ENCODE measurements at regions not wholly inside any gene's neighbourhood (a gene's known extent, or its start where the extent isn't known, plus 50 kb on each side); places are given as distances from the start of the nearest gene placed in this dataset.
A peak's percentile ranks its signal among the peaks of the same experiment; 100 is the strongest.

DNA sequence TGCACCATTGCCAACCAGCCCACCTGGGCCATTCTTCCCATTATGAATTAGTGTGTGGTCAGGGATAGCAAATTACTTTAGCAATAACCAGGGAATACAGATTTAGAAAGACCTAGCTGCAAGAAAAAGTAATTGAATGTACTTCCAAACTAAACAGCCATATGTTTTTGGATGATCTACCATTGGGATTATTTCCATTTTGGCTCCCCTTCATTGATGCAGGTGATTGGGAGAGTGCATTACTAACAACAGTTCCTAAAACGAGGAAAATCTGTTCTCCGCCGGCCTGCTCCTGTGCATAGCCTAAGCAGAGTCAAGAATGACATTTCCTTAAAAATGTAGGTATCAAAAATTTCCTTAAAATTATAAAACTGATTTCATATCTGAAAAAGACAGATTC, 58.5 kb downstream of the MAIP1 start:
- intact Hi-C loops (cut with DNase I): no loop called here
- ATAC-seq (ENCODE audit: poor library complexity) (no peak), DNase-seq (no peak)

DNA sequence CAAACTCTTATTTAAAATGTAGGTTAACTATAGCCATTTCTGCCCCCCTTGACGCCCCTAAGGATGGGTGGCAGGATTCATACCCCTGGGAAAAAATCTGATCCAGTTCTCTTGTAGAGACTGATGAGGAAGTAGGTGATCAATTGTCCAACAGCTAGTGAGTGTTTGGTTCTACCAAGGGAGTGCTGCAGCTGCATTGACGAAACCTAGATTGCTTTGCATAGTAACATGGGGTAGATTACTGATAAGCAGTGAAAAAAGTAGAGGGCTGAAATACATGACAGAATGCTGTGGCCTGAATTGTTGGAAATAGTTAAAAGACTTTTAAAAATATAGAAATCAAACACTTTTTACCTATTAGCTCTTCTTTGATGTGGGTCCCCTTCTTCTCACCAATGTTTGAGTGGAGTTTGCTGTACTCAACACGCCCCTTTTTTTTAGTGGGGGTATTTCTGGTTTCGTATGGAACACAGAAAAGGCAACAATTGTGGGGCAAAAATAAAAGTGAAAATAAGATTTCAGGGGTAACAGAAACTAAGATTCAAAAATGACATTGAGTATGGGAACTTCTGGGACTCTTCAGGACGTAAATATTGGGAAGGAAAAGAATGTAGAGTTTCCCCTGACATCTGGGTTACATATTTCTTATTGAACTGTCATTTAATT, 66.2 kb downstream of the MAIP1 start:
- ATAC-seq (ENCODE audit: poor library complexity): no peak
- intact Hi-C loops (cut with DNase I): no loop called here
- DNase-seq: no peak

DNA sequence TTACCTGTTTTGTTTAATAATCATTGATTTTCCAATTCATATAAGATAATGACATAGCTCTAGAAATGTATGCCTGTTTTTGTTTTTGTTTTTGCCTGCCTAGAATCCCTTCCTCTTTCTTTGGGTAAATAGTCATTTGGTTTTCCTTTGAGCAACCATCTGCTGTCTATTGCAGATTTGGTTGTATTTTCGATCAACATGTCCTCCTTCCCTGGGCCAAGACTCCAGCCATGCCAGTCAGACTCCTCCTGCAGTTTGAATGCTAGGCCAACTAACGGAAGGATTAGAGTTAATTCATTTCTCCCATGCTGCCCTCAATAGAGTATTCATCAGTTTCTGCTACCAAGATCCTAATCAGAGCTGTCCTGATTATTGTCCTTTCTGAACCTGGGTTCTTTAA, 67.1 kb downstream of the MAIP1 start:
- ATAC-seq (ENCODE audit: poor library complexity): no peak

DNA sequence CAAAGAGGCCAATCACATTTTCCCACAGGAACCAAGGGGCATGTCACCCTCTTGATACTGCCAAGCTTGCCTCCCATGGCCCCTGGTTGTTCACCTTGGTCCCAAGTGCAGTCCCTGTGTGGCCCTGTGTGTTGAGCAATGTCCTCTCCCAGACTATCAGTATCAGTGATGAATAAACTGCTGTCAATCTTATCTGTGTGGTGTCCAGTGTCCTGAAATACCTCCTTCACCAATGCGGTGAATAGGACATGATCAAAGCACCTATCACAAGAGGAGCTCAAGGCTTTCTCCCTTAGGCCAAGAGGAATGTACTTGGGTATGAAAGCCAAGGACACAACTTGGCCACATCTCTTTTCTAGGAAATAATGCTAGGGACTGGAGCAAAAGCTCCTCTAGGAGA, 68.2 kb downstream of the MAIP1 start:
- ATAC-seq (ENCODE audit: poor library complexity): peak; percentile 48
- DNase-seq: no peak
- intact Hi-C loops (cut with DNase I): no loop called here

More for the DNA sequence above, 67.1 kb downstream of the MAIP1 start:
- intact Hi-C loops (cut with DNase I): no loop called here
- no peak for DNase-seq

DNA sequence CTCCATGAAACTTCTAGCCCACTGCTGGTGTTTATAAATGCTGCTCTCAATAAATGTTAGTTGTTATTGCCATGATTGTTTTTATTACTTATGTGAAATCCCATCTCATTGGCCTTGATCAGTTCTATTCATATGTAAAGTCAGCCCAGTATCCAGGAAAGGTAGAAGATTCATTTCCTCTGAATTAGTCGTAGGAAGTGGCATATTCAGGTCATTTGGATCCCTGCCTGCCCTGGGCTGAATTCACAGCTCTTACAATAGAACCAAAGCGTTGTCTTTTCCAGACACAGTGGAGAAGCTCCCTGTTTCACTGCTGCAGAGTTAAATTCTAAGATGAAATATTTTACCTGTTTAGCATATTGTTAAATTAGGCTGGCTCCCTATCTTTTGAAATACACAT, 70.3 kb downstream of the MAIP1 start:
- ATAC-seq (ENCODE audit: poor library complexity): no peak
- intact Hi-C loops (cut with DNase I): no loop called here
- DNase-seq: no peak

DNA sequence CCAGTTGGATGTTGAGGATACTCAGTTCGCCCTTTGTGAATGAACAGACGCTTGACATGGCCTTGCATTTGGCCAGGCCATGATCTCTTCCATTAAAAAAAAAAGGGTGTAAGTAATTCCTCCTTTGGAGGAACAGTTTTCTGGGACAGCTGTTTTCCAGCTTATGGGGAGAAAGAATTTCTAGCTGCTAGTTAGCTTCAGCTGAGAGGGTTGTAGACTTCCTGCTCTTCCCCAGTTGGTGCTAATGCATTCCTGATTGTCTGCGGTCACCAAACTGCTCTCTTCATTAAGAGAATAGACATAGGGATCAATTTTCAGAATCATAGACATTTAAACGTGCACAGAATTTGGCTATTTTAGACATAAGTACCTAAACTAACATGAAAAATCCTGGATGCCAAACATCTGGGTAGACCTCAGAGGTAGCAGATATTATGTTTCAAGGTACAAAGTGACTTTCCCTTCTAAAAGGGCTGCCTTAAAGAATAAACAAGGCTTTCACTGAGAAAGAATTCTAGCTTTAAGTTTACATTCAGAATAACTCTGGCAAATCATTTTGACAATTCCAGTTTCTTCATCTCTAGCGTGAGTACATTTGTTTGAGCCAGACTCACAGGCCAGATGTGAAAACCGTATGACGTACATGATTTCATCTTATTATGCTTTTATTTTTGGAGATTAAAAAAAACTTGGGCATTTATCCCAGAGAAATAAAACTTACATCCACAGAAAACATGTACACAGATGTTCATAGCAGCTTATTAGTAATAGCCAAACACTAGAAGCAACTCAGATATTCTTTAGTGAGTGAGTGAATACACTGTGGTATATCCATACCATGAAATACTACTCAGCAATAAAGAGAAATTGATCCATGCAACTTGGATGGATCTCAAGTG, 71.2 kb downstream of the MAIP1 start:
- intact Hi-C loops (cut with DNase I): no loop called here
- DNase-seq: no peak
- peak; percentile 64 for ATAC-seq (ENCODE audit: poor library complexity)

DNA sequence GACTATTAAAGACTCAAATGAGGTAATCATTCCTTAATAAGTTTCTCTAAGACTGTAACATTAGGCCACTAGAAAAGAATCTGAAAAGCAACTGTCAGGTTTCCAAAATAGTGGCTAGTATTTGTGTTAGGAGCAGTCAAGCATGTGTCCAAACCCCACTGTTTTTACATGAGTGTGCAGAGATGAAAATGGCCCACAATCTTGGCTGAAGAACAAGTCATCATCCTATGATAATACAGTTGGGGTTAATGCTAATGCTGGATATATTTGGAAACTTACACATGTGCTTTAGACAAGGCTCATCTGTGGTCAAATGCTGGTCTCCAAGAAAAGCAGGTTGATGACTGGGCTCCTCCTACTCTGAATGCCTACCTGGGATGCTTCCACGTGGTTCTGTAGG, 73.6 kb downstream of the MAIP1 start:
- intact Hi-C loops (cut with DNase I): no loop called here
- ATAC-seq (ENCODE audit: poor library complexity): no peak

DNA sequence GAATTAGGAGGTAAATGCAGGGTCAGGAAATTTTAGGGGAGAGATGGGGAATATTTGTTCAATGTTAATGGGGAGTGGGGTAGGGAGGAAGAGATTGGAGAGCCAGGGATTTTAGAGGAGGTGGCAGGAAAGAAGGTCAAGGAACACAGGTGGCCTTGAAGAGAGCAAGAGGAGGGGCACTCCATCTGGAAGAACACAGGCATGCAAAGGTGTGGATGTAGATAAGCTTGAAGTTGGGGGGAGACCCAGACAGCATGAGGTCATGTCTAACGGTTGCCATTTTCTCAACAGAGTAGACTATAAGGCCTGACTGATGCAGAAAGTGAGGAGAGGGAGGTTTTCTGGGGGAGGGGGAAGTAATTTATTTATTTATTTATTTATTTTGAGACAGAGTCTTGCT, 77.5 kb downstream of the MAIP1 start:
- DNase-seq (no peak), ATAC-seq (ENCODE audit: poor library complexity) (no peak)
- intact Hi-C loops (cut with DNase I): no loop called here

More for the DNA sequence above, 73.6 kb downstream of the MAIP1 start:
- DNase-seq: no peak

DNA sequence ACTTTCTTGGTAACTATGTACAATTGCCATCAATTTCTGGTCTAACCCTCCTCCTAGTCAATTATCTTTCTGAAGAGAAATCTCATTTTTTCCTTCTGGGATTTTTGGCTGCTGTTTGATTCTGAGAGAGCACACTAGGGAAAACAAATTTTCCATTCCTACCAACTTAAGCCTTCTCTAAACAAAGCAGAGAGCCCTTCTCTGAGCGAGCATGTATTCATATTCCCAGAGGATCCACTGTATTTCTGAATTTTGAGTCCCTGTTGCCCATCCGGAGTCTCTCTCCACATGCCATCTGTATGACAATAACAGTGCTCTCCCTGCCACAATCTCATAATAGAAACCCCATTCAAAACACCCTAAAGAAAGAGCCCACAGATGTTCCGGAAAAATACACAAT, 78.5 kb downstream of the MAIP1 start:
- intact Hi-C loops (cut with DNase I): no loop called here
- ATAC-seq (ENCODE audit: poor library complexity): no peak
- DNase-seq: no peak

DNA sequence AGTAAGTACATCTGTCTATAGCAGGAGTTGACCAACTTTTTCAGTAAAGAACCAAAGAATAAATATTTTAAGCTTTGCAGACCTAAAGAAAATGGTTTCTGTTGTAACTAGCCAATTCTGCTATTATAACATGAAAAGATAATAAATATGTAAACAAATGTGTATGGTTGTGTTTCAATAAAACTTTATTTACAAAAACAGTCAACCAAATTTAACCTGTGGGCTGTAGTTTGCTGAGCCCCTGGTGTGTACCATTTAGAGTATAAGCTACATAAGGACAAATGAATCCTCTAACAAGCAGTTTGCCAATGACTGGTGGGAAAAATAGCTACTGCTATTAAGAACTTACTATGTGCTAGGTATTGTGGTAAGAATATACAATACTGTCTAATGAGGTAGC, 79.4 kb downstream of the MAIP1 start:
- ATAC-seq (ENCODE audit: poor library complexity): no peak
- intact Hi-C loops (cut with DNase I): no loop called here
- DNase-seq: no peak

DNA sequence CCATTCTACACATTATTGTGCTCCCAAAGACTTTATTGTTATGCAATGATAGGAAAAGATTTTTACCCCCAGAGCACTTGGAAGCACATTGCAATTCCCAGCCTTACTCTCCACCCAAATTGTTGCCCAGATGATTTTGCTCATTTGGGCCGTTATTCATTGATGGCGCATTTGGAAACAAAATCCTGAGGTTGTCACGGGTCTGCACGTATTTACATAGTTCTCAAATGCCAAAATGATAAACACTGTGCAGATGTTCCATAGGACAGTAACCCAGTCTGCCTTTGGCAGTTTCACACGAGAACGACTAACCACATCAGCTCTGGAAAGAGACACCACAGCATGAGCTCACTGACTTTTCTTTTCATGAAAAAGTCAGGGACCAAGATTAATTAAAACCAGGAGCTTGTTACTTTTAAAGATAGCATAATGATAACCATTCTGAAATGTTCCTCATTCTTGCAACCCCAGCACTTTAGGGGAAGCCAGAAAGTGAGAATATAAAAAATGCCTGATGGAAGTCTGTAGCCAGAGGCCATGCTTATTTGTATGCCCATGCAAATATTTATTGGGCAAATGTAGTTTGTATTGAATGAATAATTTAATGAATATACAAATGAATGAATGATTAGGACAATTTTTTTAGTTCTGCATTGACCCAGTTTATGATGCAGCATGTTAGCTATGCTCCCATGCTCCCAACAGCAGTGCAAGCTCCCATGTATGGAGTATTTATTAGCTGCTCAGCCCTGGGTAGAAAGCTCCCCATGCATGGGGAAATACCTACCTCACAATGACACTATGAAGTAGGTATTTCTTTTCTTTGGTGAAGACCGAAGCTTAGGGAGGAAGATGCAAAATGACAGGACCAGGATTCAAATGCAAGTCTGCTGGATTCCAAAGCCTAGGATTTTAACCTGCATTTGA, 84.6 kb downstream of the MAIP1 start:
- intact Hi-C loops (cut with DNase I): no loop called here
- ATAC-seq (ENCODE audit: poor library complexity) (no peak), DNase-seq (no peak)

DNA sequence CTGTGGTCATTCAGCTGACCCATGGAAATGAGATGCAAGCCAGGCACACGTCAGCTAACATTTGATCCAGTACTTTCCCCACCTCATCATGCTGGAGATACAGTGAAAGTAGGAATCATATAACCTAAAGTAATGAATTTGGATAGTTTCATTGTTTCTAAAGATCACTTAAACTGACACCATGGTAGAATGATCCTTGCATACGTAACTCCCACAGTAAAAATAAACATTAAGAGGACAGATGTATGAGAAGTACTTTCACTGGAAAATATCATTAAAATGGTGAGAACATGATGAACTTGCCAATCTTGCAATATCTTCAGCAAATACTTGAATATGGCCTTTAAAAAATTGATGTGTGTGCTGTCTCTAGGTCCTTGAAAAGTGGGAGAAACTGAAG, 85.4 kb downstream of the MAIP1 start:
- DNase-seq (no peak), ATAC-seq (ENCODE audit: poor library complexity) (no peak)
- intact Hi-C loops (cut with DNase I): no loop called here

DNA sequence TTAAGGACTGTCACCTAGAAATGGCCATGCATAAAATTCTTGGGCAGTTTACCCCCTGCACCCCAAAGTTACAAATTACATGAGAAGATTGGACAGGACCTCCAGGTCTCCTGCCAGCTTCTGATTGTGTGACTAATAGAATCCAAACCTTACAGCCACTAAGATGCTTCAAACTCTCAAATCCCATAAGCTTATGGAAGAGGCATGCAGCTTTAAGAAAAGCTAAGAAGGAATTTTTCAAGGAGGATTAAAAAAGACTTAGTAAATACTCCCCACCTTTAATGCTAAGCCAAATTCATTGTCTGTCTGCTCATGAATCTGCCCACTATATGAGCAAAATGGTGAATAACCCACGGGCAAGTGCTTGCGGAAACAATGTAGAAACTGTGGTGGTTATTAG, 86.3 kb downstream of the MAIP1 start:
- ATAC-seq (ENCODE audit: poor library complexity): no peak
- intact Hi-C loops (cut with DNase I): no loop called here
- DNase-seq: no peak

DNA sequence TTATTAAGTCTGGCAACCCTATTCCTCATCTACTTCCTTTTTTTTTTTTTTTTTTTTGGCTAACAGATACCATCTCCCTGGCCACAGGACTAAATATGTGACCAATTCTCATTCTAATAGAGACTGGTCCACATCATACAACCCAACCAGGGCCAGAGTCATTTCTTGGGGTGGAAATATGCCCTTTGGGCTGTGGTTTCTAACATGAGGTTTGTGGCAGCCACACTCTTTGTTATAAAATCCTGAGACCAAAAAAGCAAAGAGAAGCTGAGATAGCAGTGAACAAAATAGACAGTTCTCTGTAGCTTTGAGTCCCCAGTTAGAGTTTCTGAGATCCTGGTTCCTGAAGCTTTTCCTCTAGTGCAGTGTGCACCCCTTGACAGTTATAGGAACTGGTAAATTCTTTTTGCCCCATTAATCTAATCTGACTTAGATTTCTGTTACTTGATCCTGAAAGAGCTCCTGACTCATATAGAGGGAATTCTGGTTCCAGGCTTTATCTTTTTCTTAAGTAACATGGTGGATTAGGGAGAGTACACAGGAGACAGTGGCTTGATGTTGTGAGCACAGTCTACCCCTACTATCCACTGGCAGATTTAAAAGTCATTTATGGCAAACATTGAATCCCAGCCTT, 86.8 kb downstream of the MAIP1 start:
- no peak for ATAC-seq (ENCODE audit: poor library complexity)
- intact Hi-C loops (cut with DNase I): no loop called here

DNA sequence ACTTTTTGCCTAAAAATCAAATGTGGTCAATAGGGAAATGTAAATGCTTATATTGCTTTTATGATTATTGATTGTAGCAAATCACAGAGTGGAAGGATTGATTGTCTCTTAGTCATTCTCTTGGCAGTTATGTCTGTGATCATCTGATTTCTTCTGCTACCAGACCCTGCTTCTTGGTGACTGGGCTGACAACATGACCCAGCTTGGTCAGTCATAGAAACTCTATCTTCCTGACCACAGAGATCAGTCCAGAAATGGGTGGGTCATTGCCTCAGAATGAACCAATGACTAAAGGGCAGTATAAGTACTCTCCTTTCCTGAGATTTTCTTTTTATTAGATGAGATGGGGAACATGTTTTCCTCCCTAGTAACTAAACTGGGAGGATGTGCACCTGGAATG, 87.6 kb downstream of the MAIP1 start:
- intact Hi-C loops (cut with DNase I): no loop called here
- no peak for DNase-seq
- ATAC-seq (ENCODE audit: poor library complexity): no peak

More for the DNA sequence above, 86.8 kb downstream of the MAIP1 start:
- no peak for DNase-seq

DNA sequence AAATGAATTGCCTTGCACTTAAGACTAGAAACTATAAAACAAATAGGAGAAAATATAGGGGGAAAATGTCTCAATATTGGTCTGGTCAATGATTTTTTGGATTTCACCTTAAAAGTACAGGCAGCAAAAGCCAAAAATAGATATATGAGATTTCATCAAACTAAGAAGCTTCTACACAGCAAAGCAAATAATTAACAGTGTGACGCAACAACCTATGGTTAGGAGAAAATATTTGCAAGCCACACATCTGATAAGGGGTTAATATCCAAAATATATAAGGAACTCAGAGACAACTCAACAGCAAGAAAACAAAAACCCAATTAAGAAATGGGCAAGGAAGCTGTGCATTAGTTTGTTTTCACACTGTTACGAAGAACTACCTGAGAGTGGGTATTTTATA, 89.1 kb downstream of the MAIP1 start:
- no peak for ATAC-seq (ENCODE audit: poor library complexity)
- no peak for DNase-seq
- intact Hi-C loops (cut with DNase I): no loop called here

DNA sequence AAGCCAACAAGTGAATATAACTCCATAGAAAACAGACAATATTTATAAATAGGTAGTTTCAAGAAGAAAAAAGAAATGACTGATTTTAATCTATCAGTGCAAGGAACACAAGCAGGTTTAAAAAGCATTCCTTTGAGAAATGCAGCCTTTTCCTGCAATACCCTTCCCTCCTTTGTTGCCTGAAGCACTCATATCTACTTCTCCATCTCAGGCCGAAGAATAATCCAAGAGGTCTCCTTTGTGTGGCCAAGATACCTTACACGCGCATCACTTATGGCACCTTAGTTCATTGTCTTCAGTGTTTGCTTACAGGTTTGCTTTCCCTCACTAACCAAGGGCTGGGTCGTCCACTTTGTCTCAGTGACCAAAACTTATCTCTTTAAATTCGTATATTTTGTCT, 93.0 kb downstream of the MAIP1 start:
- ATAC-seq (ENCODE audit: poor library complexity) (no peak), DNase-seq (no peak)
- intact Hi-C loops (cut with DNase I): no loop called here

DNA sequence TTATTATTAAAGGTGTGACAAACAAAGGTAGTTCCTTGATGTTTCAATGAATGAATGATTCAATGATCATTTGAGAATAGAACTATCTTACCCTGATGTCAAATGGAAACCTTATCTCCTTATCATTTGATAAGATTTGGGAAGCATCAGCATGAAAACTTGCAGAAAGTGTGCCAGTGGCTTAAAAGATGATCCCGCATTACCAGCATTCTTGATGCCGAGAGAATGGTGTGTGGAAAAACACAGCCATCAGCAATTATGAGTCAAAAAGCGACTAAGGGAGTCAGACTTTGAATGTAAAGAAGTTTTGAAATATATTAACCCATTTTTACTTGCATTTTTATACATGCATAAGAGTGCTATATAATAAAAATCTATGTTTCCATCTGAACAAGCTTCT, 93.7 kb downstream of the MAIP1 start:
- DNase-seq: no peak
- intact Hi-C loops (cut with DNase I): no loop called here
- ATAC-seq (ENCODE audit: poor library complexity): no peak
